Activated CD8-positive, alpha-beta memory T cell treated with anti-CD3 and anti-CD28 coated beads, Interleukin-2, amount 50 U/mL, for 24 hours (primary cell): ENCODE measurements at regions not wholly inside any gene's neighbourhood (a gene's known extent, or its start where the extent isn't known, plus 50 kb on each side); places are given as distances from the start of the nearest gene placed in this dataset.
"Not testable (repeated sequence)": the region's sequence is repeated elsewhere in the genome, so short reads cannot be mapped to it uniquely, and the experiment has no call there.

Experiments used
- DNase-seq: peaks from one replicate; pipeline ENCODE4 v3.0.0-alpha.2; 2020; ENCODE audit errors: extremely low read depth

DNA sequence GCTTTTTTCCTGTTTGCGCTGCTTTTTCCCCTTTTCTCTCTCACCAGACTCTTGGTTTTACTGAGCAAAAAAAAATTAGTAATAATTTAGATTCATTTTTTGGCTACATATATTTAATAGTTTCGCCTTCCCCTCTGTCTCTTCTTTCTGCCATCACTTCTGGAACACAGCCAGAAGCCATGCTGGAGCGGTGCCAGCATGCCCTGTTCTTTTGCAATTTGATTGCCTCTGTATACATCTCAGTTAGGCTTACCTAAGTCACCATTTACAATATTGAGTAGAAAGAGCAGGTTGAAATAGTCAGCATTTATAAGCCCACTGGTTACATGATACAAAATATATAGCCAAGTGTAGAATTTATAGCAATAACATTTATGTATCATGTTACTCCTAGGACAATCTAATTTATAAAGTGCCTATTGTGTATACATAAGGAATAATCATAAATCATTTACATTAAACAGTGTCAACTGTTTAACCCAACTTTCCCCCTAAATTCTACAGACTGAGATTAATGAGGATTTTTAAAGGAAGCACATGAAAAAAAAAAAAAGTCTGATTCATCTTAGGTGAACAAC lies 413.8 kb upstream of the SOX5 start:
- no peak for DNase-seq

DNA sequence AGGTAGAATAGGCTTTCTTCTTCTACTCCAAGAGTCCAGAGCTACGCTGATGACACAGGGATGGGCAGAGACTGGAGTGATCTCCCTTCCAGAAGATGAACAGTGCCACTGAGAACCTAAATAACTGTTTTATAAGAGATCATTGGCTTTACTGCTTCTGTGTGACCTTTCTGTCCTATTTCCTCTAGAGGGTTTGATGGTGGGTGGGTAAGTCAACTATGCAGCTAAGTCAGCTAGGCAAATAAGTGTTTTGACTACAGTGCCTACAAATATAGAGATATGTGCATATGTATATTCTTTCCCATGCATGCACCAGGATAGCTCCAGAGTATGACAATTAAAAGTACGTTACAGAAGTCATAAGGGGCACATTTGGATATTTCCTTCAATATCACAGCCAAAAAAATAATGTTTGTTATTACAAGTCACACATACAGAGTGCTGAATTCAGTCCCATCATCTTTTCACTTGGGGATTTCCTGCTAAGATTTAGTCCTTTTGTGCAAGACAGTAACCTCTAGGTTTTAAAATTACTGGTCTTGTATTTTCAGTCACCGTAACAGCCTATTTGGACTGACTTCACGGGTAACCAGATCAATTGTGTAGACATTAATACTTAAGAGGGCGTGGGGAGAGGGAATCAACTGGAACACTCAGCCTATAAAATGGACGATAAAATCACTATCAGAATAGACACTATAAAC lies 412.6 kb upstream of the SOX5 start:
- DNase-seq, result no peak

DNA sequence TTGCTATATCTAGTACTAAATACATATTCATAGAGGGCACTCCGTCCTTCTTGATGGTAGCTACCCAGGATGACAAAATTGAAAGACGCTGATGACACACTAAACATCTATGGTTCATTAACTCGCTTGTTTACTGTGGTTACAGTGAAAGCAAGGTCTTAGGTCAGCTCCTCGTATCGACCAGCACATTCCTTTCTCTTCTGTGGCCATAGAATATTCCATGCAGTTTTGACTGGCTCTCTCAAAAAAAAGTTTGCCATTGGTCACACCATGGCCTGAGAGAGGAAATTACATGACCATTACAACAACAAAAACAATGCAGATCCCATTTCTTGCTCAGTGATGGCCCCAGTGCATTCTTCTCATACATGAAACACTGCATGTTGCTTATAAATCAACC lies 411.4 kb upstream of the SOX5 start:
- DNase-seq, result no peak

DNA sequence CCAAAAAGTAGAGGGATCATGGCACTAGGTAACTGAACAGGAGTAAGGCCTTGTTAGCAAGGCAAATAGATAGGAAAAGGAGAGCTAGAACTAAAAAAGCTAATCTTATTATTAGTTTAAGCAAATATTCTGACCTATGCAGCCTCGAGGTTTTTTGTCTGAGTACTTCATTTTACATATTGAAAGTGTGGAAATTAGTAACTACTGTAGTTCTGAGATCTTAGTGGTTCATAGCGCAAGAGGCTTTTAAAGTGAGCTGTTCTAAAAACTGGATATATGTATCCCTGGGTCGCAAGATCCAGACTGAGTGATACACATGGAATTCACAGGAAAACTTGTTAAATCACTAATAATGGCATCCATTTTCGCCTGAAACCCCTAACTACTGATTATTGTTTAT lies 411.0 kb upstream of the SOX5 start:
- DNase-seq, result no peak

DNA sequence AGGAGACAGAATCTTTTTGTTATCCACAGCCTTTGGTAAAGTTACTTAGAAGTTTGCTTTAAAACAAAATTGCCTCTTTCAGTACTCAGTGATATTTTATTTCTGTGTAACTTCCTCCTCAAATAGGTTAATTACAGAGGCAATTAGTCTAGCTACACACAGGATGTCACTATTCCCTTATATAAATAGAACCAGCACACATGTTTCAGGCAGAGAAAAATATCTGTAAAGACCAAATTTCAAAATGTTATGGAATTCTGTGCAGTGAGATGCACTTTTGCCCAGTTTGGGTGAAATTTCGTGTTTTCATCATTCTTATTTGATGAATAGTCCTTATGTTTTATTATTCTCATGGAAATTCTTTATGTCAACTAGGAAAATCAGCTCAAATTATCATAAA lies 410.6 kb upstream of the SOX5 start:
- no peak for DNase-seq

DNA sequence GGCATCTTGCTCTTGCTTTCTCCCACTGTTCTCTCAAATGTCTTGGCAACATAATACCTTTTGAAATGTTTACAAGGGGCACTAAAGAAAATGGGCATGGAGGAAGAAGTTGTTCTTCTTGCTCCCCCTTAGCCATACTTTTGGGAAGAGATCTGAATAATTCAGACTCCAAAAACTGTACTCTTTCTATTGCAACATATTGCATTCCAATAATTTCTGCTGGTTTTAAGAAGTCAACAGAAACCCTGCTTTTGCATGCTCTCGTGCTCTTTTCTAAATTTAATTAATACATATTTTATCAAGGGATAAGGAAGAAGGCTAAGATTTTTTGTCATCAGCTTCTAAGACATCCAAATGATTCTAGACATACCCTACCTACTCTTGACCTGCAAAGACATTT lies 409.9 kb upstream of the SOX5 start:
- DNase-seq, result no peak

DNA sequence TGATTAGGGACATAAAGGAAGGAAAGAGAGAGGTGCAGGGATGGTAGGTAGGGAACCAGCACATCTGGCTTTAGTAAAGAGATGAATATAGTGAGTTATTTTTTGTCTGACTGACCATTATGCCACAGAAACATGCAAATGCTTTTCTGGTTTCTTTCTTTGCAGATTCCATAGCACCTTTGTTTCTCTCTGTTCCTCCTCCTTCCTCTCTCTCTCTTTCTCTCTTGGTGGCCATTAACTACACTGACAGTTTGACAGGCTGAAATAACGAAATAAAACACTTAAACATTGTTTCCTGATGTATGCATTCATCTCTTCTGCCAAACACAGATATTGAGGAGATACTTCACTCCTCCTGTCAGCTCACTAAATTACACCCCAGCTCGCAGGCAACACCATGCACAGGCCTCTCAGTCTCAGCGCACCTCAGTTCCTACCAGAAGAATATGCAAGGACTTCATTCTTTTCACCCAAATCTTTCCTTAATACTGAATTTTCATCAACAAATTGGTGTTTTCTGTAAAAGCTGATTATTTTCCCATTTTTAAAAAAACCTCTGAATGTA lies 406.9 kb upstream of the SOX5 start:
- DNase-seq, result no peak

DNA sequence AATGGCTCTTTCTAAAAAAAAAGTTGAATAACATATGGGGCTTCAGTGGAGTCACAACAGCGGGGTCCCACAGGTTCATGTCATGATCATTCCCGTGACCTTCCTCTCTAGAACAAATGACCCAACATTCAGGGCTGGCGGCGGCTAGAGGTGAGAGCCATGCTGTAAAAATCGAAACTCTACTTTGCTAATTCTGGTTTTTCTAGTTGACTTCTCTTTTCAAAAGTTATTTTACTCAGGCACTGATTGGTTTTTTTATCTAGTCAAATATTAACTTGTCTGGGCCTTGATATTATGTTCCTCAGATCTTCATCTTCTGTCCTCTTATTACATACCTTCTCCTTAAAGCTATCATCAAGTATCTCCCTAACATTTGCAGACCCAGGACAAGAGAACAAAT lies 402.9 kb upstream of the SOX5 start:
- DNase-seq, result no peak

DNA sequence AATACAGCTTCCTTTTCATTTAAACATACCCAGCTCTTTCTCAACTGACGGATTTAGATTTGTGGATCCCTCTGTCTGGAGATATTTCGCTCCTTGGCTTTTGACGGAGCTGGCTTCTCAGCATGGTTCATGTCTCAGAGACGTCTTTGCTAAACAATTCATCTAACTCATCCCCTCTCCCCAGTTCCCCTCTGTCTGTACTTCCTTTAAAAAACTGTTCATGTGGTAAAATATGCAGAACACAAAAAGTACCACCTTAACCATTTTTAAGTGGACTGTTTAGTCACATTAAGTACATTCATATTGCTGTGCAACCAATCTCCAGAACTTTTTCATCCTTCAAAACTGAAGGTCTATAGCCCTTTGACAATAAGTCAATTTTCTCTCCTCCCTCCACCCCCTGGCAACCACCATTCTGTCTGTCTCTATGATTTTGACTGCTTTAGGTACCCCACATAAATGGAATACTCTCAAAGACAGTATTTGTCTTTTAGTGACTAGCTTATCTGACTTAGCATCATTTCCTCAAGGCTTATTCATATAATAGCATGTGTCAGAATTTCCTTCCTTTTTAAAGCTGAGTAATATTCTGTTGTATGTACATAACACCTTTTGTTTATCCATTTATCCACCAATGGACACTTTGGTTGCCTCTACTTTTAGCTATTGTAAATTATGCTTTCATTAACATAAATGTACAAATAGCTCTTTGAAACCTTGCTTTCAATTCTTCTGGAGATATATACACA lies 399.8 kb upstream of the SOX5 start:
- DNase-seq, result no peak

DNA sequence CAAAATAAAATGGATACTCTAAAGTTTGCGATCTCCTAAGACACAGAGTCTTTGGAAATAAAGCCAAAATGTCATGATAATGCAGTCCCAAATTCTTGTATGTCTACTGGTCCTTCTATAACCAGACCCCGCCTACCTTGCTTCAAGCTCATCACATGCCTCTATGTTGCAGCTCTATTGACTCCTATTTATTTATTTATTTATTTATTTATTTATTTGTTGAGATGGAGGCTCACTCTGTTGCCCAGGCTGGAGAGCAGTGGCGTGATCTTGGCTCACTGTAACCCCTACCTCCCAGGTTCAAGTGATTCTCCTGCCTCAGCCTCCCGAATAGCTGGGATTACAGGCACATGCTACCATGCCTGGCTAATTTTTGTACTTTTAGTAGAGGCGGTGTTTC lies 398.7 kb upstream of the SOX5 start:
- not testable (repeated sequence) for DNase-seq

DNA sequence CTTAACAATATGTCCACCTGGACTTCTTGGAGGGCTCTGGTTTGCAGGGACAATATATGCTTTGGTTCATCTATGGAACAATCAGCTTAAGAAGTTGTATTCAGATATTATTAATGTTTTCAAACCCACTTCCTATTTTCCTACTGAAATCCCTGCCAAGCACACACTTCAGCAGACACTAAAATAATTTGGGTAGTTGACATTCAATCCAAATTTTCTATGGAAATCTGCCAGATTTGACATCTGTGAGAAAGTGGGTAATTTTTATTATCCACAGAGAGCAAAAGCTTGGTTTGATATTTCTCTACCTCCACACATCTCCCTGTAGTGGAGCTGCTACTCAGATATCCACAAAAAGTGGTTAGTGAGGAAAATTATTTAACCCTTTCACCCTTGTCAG lies 378.8 kb upstream of the SOX5 start:
- no peak for DNase-seq

DNA sequence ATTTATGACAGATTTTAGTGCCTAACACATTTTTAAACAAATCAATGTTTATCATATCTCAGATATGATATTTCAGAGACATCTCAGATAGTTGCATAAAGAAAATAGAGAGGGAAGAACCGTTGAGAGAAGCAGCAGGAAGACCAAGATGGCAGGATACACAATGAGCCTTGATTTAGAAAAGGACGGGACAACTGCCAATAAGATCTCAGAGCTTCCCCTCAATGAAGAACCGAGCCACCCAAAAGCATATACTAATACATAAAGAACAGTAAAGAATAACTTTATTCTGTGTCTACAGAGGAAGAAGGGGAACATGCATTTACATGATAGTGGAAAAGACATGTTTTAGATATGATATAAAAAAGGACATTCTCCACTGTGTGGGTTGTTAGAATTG lies 375.9 kb upstream of the SOX5 start:
- no peak for DNase-seq

DNA sequence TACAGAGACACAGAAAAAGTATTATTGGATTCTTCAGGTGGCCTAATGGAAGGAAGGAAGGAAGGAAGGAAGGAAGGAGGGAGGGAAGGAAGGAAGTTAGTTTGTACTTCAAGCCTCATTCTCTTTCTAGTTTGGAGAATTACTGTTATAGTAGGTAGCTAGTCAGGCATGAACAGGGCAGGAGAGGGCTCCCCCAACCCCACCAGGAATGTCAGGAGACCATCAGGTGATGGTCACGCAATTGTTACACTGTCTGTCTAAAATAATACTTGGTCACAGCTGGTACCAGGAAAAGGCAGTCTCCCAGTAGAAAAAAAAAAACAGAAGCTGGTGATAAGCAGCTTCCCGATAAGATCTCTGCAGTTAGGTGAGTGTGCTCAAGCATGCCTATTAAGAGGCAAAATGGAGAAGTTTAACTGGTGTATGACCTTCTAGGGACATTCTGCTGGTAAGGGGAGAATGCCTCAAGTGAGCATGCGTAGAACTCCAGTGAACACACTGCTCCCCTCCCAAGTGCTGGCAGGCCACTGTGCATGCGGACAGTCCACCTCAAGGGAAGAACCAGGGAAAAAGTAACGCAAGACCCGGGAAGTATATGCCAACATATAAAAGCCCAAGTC lies 358.4 kb upstream of the SOX5 start:
- no peak for DNase-seq

DNA sequence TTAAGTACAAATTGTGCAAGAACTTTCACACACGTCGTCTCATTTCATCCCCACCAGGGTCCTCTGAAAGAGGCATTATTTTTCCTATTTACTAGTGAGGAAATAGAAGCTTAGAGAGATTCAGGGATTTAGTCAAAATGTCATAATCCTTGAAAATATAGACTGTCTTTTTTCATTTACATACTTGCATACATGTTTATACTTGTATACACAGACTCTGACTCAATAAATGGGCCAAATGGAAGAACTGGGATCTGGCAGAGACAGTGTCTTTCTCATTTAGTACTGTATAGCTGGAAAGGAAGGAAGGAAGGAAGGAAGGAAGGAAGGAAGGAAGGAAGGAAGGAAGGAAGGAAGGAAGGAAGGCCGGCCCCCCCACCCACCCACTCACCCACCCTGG lies 357.7 kb upstream of the SOX5 start:
- DNase-seq, result no peak

DNA sequence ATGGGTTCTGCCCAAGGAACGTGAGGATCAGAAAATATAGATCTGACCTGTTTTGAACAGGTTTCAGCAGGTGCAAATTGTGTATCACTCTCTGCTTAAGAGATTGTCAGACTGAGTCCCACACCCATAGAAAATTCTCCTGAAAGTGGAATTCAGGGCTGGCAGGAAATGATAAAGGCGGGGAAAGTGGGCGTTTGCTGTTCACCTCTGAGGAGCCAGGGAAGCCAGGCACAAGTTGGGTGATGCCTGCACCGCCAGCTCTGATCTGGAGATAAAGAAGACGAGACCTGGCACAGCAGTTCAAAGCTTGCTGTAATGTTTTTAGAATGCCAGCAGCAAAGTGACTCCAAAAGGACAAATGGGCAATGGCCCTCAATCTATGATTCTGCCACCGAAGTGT lies 356.5 kb upstream of the SOX5 start:
- no peak for DNase-seq

DNA sequence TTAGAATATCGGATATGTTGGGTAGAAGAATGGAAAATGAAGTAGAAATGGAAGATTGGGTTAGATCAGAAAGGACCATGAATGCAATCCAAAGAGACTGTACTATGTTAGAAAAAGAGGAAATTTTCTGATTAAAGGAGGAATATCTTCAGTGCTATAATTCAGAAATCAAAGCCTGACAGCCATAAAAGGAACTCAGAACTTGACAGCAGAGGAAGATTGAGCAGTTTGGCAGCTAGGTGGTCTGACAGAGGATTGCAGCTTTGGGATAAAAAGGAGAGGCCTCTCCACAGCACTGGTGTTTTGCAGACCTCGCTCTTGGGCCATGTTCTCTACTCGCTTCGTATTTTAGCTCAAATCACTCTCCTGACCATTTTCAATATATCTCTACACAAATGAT lies 354.8 kb upstream of the SOX5 start:
- DNase-seq, result no peak

DNA sequence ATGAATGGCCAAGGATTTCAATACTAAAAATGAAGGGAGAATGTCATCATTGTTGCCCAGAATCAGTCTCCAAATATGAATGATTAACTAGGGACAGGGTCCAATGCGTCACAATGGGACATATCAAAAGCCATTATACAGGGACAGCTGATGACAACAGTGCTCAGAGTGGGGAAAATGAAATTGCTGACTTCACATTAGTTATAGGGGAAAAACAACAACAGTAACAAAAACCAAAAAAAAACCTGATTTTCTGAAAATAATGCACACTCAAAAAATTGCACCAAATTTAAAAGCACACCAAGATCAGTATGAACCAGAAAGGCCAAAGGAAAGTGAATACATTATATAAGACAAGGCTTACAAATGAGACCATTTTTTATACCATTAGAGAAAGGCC lies 353.2 kb upstream of the SOX5 start:
- DNase-seq, result no peak

DNA sequence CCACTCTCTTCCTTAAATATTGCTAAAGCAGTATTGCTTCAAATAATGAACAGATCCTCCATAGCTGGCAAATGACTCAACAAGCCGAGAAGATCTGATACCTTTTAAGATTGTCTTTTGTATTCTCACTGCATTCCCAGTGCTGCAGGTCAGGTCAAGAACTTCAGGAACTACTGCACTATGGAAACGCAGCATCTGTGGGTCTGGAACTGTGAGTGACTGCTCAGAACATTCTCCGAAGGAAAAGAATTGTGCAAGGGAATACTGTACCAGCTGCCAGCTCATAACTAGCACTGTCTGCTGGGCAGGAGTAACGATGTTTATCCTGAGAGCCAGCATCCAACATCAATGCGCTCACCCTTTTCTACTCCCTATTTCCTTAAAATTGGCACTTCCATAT lies 348.0 kb upstream of the SOX5 start:
- no peak for DNase-seq

DNA sequence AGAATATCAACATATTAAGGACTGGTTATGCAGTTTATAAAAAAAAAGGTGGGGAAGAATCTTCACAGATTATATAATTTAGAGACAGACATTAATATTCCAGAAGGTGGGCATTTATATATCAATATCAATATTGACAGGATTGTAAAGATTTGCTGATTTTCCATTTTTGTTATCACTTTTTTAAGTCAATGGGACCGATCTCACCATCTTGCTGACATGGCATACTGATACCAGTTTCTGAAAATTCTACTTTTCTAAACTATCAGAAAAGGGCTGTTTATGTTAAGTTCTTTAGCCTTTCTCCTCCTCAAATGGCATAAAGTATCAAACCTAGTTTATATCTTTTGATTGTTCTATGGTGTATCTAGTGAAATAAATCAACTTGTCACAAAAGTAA lies 344.1 kb upstream of the SOX5 start:
- no peak for DNase-seq

DNA sequence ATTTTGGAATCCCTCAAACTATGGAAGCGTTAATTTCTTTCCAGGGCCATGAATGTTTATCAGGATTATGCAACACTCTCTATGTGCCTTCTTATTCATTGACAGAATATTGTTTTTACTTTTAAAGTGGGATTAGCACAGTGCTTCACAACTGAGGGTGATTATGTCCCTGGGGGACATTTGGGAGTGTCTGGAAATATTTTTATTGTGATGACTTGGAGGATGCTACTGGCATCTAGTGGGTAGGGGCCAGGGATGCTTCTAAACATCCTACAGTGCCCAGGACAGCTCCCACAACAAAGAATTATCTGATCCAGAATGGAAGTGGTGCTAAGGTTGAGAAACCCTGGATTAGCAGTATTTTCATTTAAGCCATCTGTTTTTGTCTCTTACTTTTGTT lies 338.5 kb upstream of the SOX5 start:
- DNase-seq, result no peak

DNA sequence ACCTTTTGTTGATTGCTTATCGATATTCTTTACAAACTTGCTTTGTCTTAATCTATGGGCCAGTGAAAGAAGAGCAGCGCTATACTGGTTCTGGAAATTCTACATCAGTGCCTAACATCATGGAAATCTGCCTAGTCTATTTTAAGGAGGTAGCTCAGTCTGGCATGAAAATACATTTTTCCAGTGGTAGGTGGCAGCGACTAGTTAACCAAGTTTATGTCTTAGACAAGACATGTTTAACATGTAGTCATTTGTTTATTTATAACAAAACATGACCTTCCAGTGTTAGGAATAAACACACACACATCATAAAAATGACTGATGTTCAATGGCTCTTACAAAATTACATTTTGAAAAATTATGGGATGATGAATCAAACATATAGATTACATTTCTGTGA lies 336.0 kb upstream of the SOX5 start:
- DNase-seq, result no peak

DNA sequence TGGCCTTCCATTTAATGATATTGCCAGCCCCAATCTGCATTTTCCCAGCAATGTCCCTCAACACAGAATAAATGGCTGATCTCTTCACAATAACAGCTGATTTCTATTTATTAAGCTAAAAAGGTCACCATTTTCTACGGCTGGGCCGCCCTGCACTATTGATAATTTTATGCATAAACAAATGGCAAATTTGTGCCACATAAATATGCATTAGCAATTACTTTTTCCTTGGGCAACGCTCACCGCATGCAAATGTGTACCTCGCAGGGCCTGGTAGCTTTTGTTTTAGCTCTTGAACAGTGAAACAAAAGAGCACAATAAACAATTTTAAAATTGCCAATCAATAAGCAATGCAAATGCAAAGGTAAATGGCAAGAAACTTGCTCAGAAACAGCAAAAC lies 331.9 kb upstream of the SOX5 start:
- DNase-seq, result no peak
